CD14-positive monocyte (primary cell): ENCODE measurements at regions not wholly inside any gene's neighbourhood (a gene's known extent, or its start where the extent isn't known, plus 50 kb on each side); places are given as distances from the start of the nearest gene placed in this dataset.

Source experiments
- DNase-seq, 3 donors: peaks; one replicate each; pipeline ENCODE4 v3.0.0-alpha.2; 2011 to 2022
- H2AFZ ChIP-seq: 2 replicates; pipeline ENCODE4 v1.6.0; 2012; ENCODE audit warnings: mild to moderate bottlenecking, low read depth, low read length, inconsistent platforms; ENCODE audit not compliant: insufficient read depth, poor library complexity, severe bottlenecking
- H3K27ac ChIP-seq, 2 donors: 1 replicate in 1 of 2; 2 replicates in 1 of 2; pipeline ENCODE4 v1.5.1; 2012 to 2013; ENCODE audit warnings: low read length in 2 of 2, control low read depth in 1 of 2, inconsistent platforms in 1 of 2, low read depth in 1 of 2, mild to moderate bottlenecking in 1 of 2
- H3K27me3 ChIP-seq, 2 donors: one replicate each; pipeline versions ENCODE4 v1.6.0 to v1.6.1; 2011 to 2013; ENCODE audit warnings: low read length in 2 of 2; ENCODE audit not compliant: control insufficient read depth in 2 of 2, insufficient read depth in 2 of 2
- H3K36me3 ChIP-seq, 2 donors: replicated peaks in 1 of 2; 1 replicate in 1 of 2; 2 replicates in 1 of 2; pipeline versions ENCODE4 v1.5.1 to v1.6.1; 2012 to 2013; ENCODE audit warnings: low read length in 2 of 2, control low read depth in 1 of 2, inconsistent platforms in 1 of 2, mild to moderate bottlenecking in 1 of 2; ENCODE audit not compliant: insufficient read depth in 2 of 2, control insufficient read depth in 1 of 2
- H3K4me1 ChIP-seq, 2 donors: 1 replicate in 1 of 2; 2 replicates in 1 of 2; pipeline versions ENCODE4 v1.5.1 to v1.6.1; 2012 to 2013; ENCODE audit warnings: low read length in 2 of 2, control low read depth in 1 of 2, inconsistent platforms in 1 of 2, mild to moderate bottlenecking in 1 of 2, moderate library complexity in 1 of 2; ENCODE audit not compliant: insufficient read depth in 2 of 2, control insufficient read depth in 1 of 2
- H3K4me2 ChIP-seq: replicated peaks from 2 replicates; pipeline ENCODE3; 2012; ENCODE audit warnings: low read length, moderate library complexity, mild to moderate bottlenecking; ENCODE audit not compliant: poor library complexity, severe bottlenecking; ENCODE audit errors: extremely low read depth
- H3K4me3 ChIP-seq, 3 experiments: fragments of 200-600 bp in 1 of 3; sonication (generic) in 1 of 3; replicated peaks in 1 of 3; 1 replicate in 2 of 3; 2 replicates in 1 of 3; pipeline ENCODE4 v1.5.1; 2011 to 2013; ENCODE audit warnings: low read length in 3 of 3, mild to moderate bottlenecking in 3 of 3, control low read depth in 2 of 3, low read depth in 2 of 3, inconsistent platforms in 1 of 3, moderate library complexity in 1 of 3
- H3K79me2 ChIP-seq: 2 replicates; pipeline ENCODE4 v1.6.0; 2012; ENCODE audit warnings: mild to moderate bottlenecking, control low read depth, inconsistent platforms, low read length, moderate library complexity; ENCODE audit not compliant: insufficient read depth
- H3K9ac ChIP-seq: 2 replicates; pipeline ENCODE4 v1.6.0; 2017; ENCODE audit warnings: low read length, mild to moderate bottlenecking; ENCODE audit not compliant: insufficient read depth, poor library complexity, severe bottlenecking
- H3K9me3 ChIP-seq, 2 donors: replicated peaks in 1 of 2; 1 replicate in 1 of 2; 2 replicates in 1 of 2; pipeline versions ENCODE4 v1.5.1 to v1.6.1; 2012 to 2013; ENCODE audit warnings: low read length in 2 of 2, control low read depth in 1 of 2; ENCODE audit not compliant: control insufficient read depth in 1 of 2, insufficient read depth in 1 of 2
- H4K20me1 ChIP-seq: 2 replicates; pipeline ENCODE4 v1.6.0; 2012; ENCODE audit warnings: mild to moderate bottlenecking, low read length, control low read depth, moderate library complexity; ENCODE audit not compliant: insufficient read depth
- H3K27ac Mint-ChIP-seq, 7 donors: one replicate each; pipeline ENCODE4 v1.8.0; 2020; ENCODE audit warnings: mild to moderate bottlenecking in 7 of 7, mixed read lengths in 7 of 7, moderate library complexity in 6 of 7, inconsistent platforms in 2 of 7
- H3K27me3 Mint-ChIP-seq, 3 donors: one replicate each; pipeline ENCODE4 v1.8.0; 2021 to 2022; ENCODE audit warnings: low read depth in 3 of 3, mild to moderate bottlenecking in 3 of 3, mixed read lengths in 3 of 3, moderate library complexity in 3 of 3, inconsistent platforms in 1 of 3
- H3K36me3 Mint-ChIP-seq, 2 donors: one replicate each; pipeline ENCODE4 v1.8.0; 2020; ENCODE audit warnings: mixed read lengths in 2 of 2, inconsistent platforms in 1 of 2, mild to moderate bottlenecking in 1 of 2
- H3K4me1 Mint-ChIP-seq: one replicate; pipeline ENCODE4 v1.8.0; 2020; ENCODE audit warnings: mild to moderate bottlenecking, mixed read lengths
- H3K4me3 Mint-ChIP-seq, 2 donors: one replicate each; pipeline ENCODE4 v1.8.0; 2020; ENCODE audit warnings: mild to moderate bottlenecking in 2 of 2, mixed read lengths in 2 of 2, moderate library complexity in 1 of 2
- H3K9me3 Mint-ChIP-seq, 7 donors: one replicate each; pipeline ENCODE4 v1.8.0; 2020 to 2022; ENCODE audit warnings: mixed read lengths in 7 of 7, mild to moderate bottlenecking in 6 of 7, moderate library complexity in 6 of 7, inconsistent platforms in 2 of 7
- WGBS: methylation state at CpG from one replicate; pipeline ENCODE4 v1.1.5; 2013; ENCODE audit warnings: missing lambda C conversion rate; ENCODE audit not compliant: insufficient coverage; 5-methylcytosine and 5-hydroxymethylcytosine counted together
- intact Hi-C, 2 donors: fragments of 100-400 bp; cut with micrococcal nuclease; formaldehyde crosslinking; loops; one replicate each; pipeline versions ENCODE4 v1.15.0 to v1.15.1; 2023
- TF ChIP-seq, protein P1 (sequence below): fragments of 200-600 bp; IDR thresholded peaks from one replicate; pipeline ENCODE4 v1.8.0; 2022; ENCODE audit warnings: antibody characterized with exemption, mild to moderate bottlenecking

DNA sequence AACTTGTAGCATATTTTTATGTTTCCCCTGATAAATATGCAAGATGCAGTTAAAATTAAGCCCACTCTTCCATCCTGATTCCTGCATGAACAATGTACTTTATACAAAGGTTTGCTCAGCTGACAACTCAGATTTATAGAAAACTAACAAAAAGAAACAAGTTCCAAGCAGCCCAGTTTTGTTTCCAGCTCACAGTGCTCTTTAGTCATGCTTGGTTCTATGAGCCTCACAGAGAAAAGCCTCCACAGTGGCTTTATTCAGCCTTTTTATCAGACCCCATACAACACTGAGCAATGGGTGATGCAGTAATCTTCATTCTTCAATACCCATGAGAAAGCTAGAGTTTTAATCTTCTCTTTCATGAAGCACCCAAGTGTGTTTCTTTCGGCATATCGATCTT, 329.6 kb downstream of the SLCO4C1 start:
- TF ChIP-seq, protein P1, sequence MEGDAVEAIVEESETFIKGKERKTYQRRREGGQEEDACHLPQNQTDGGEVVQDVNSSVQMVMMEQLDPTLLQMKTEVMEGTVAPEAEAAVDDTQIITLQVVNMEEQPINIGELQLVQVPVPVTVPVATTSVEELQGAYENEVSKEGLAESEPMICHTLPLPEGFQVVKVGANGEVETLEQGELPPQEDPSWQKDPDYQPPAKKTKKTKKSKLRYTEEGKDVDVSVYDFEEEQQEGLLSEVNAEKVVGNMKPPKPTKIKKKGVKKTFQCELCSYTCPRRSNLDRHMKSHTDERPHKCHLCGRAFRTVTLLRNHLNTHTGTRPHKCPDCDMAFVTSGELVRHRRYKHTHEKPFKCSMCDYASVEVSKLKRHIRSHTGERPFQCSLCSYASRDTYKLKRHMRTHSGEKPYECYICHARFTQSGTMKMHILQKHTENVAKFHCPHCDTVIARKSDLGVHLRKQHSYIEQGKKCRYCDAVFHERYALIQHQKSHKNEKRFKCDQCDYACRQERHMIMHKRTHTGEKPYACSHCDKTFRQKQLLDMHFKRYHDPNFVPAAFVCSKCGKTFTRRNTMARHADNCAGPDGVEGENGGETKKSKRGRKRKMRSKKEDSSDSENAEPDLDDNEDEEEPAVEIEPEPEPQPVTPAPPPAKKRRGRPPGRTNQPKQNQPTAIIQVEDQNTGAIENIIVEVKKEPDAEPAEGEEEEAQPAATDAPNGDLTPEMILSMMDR: no peak
- Histone ChIP-seq H3K4me3 (no peak overlapping the region), H4K20me1 (no peaks in the 10 kb centered on the region), H3K27me3 (no peaks in the 10 kb centered on the region), H3K27ac (no peak overlapping the region), H3K4me1 (no peaks in the 10 kb centered on the region), H2AFZ (no peak overlapping the region), H3K79me2 (no peaks in the 10 kb centered on the region), H3K4me2 (no peak overlapping the region), H3K9ac (no peak overlapping the region), H3K36me3 (no peaks in the 10 kb centered on the region), H3K9me3 (no peaks in the 10 kb centered on the region)
- H3K9me3 Mint-ChIP-seq: peaks cover under 1 to 9% (median 3%) of the 10 kb centered on the region in 7 donors
- WGBS: no CpG with 5 or more reads among the region's 2 CpGs
- DNase-seq: no peak
- H3K4me3 Mint-ChIP-seq: no peak overlapping the region
- intact Hi-C loops: no loop called here
- H3K27ac Mint-ChIP-seq: no peak overlapping the region
- H3K27me3 Mint-ChIP-seq: peaks cover 0 to 2% (median 1%) of the 10 kb centered on the region in 3 donors
- H3K36me3 Mint-ChIP-seq: no peaks in the 10 kb centered on the region
- H3K4me1 Mint-ChIP-seq: no peaks in the 10 kb centered on the region

DNA sequence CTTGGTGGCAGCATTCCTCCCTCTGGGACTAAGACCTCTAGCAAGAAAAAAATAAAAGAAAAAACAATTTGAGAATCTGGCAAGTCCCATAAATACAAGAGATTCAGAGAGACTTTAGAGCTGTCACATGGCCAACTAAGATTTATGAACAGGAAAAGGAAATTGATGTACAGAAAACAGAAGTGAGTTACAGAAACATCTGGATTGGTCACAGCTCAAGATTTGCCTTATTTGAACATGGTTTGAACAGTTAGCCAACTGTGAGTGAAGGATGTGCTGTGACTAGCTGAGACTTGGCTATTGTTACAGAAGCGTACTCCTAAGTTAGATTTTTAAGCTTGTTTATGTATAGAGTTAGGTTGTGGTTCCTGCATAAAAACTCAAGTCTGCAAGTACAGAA, 340.2 kb downstream of the SLCO4C1 start:
- H3K36me3 ChIP-seq: no peaks in the 10 kb centered on the region

More for the DNA sequence above, 340.2 kb downstream of the SLCO4C1 start:
- Mint-ChIP-seq H3K4me3 (no peak overlapping the region), H3K36me3 (no peaks in the 10 kb centered on the region), H3K27ac (no peak overlapping the region), H3K27me3 (peaks cover 0 to 2% (median 0%) of the 10 kb centered on the region in 3 donors), H3K4me1 (no peaks in the 10 kb centered on the region), H3K9me3 (peaks cover 0 to 10% (median 0%) of the 10 kb centered on the region in 7 donors)
- TF ChIP-seq, protein P1: no peak
- WGBS: no CpG with 5 or more reads among the region's 1 CpG
- no peaks in the 10 kb centered on the region for H4K20me1 ChIP-seq
- H3K79me2 ChIP-seq: no peaks in the 10 kb centered on the region
- intact Hi-C loops: no loop called here
- H3K4me3 ChIP-seq: no peak overlapping the region
- no peaks in the 10 kb centered on the region for H3K4me1 ChIP-seq
- DNase-seq: no peak
- no peaks in the 10 kb centered on the region for H3K9me3 ChIP-seq
- H3K27me3 ChIP-seq: no peaks in the 10 kb centered on the region
- H3K27ac ChIP-seq: no peak overlapping the region
- H2AFZ ChIP-seq: no peak overlapping the region
- H3K4me2 ChIP-seq: no peak overlapping the region
- no peak overlapping the region for H3K9ac ChIP-seq
